ENCODE measurements at regions not wholly inside any gene's neighbourhood (a gene's known extent, or its start where the extent isn't known, plus 50 kb on each side); places are given as distances from the start of the nearest gene placed in this dataset.

DNA sequence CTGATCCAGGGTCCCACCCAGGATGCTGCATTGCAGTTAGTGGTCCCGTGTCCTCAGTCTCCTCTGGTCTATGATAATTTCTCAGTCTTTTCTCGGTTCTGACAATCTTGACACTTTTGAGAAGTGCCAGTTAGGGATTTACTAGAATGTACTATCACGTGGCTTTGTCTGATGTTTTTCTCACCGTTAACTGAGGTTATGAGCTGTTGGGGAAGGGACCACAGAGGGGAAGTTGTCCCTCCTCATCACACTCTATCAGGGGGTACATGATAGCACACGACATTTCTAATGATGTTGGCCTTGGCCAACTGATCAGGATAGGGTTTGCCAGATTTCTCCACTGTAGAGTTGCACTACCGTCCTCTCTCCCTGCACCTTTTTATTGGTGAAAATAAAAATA, 250.9 kb upstream of the SDK2 start:
- Histone ChIP-seq H3K14ac (ENCODE audit: insufficient read length) (no peak overlapping the region), H2BK12ac (ENCODE audit: low read depth, low read length) (no peak overlapping the region), H2BK15ac (ENCODE audit: low read length) (no peak overlapping the region), H3K4me1 (replicated peaks in 1 of 4; ENCODE audit: control insufficient read depth in 3 of 4, insufficient read depth in 4 of 4, low read length in 3 of 4) (no peaks in the 10 kb centered on the region), H3K9me3 (ENCODE audit: insufficient read depth in 2 of 2, low read depth in 1 of 2, low read length in 1 of 2) (no peaks in the 10 kb centered on the region), H3K56ac (replicated peaks; ENCODE audit: insufficient read length, low read depth, low read length) (no peak overlapping the region), H3K27ac (ENCODE audit: low read depth, low read length) (no peak overlapping the region), H3K23ac (ENCODE audit: insufficient read length) (no peak overlapping the region), H3K23me2 (ENCODE audit: low read depth, low read length) (no peaks in the 10 kb centered on the region), H4K5ac (ENCODE audit: insufficient read length, low read depth, low read length) (no peak overlapping the region), H3K4ac (replicated peaks; ENCODE audit: insufficient read length, low read depth, low read length) (no peak overlapping the region), H4K8ac (ENCODE audit: extremely low read depth, insufficient read depth, low read length) (no peak overlapping the region), H3K79me1 (ENCODE audit: low read depth, low read length) (no peaks in the 10 kb centered on the region), H4K91ac (replicated peaks; ENCODE audit: insufficient read length, low read length) (no peak overlapping the region), H3K9ac (replicated peaks in 1 of 4; ENCODE audit: extremely low read depth in 1 of 4, low read depth in 3 of 4, low read length in 3 of 4) (no peak overlapping the region), H3K27me3 (replicated peaks in 1 of 4; ENCODE audit: control insufficient read depth in 3 of 4, extremely low read depth in 1 of 4, insufficient read depth in 3 of 4, low read length in 3 of 4) (peaks cover 4 to 19% (median 8%) of the 10 kb centered on the region in 4 experiments), H3K4me2 (ENCODE audit: insufficient read depth in 1 of 2, low read depth in 2 of 2, low read length in 2 of 2) (no peak overlapping the region), H3K79me2 (ENCODE audit: control insufficient read depth in 1 of 2, insufficient read depth in 2 of 2, low read length in 2 of 2) (no peaks in the 10 kb centered on the region), H3K4me3 (ENCODE audit: extremely low read depth in 1 of 4, insufficient read depth in 2 of 4, low read depth in 3 of 4, low read length in 4 of 4) (no peak overlapping the region), H2BK120ac (replicated peaks; ENCODE audit: low read depth, low read length) (no peak overlapping the region), H2BK20ac (ENCODE audit: low read length) (no peak overlapping the region), H3K18ac (ENCODE audit: extremely low read depth, low read length) (no peak overlapping the region), H3K36me3 (ENCODE audit: control insufficient read depth in 2 of 4, insufficient read depth in 4 of 4, low read length in 3 of 4) (no peaks in the 10 kb centered on the region), H4K20me1 (replicated peaks in 1 of 2; ENCODE audit: control insufficient read depth in 1 of 2, insufficient read depth in 2 of 2, low read length in 2 of 2) (peaks cover 0 to 2% of the 10 kb centered on the region in 2 experiments), H2BK5ac (ENCODE audit: low read depth, low read length) (no peak overlapping the region), H2AFZ (ENCODE audit: low read length) (no peak overlapping the region), H2AK5ac (ENCODE audit: low read depth, low read length) (no peak overlapping the region)
- no peak for DNase-seq (ENCODE audit: low read depth in 1 of 2, low spot score in 2 of 2)
- ChIA-PET CTCF (ENCODE audit: partially characterized antibody) (interaction anchor here (0.8 to 2.5 kb wide), 11 partner anchors 9 to 304 kb away, joined by 3 to 8 read pairs (median 3); no protein-coding TSS in a partner anchor), POLR2A (ENCODE audit: partially characterized antibody) (interaction anchor here (1.6 kb wide), 1 partner anchor 8 kb away, joined by 5 read pairs; no protein-coding TSS in a partner anchor)
- no peak for FAIRE-seq
- WGBS, 2 experiments (ENCODE audit: extremely low coverage in 1 of 2, insufficient coverage in 1 of 2, insufficient read length in 1 of 2, insufficient replicate concordance in 2 of 2, low coverage in 1 of 2, low lambda C conversion rate in 2 of 2, missing lambda C conversion rate in 1 of 2) = 84% methylated on average over 6 of the region's 6 CpGs; no CpG with 5 or more reads in 1 of the 2 experiments
- TF ChIP-seq SIN3A (conservative IDR thresholded peaks at IDR 0.05 in 1 of 2, IDR thresholded peaks at IDR 0.05 in 1 of 2; ENCODE audit: low read depth in 1 of 2, low read length in 2 of 2) (no peak), SP1 (IDR thresholded peaks at IDR 0.05; ENCODE audit: low read depth, low read length) (no peak), FOSL1 (IDR thresholded peaks at IDR 0.05; ENCODE audit: insufficient read depth, low read depth, low read length) (no peak), SUZ12 (IDR thresholded peaks at IDR 0.05; ENCODE audit: low read length) (no peak), CREB1 (IDR thresholded peaks at IDR 0.05) (no peak)
- TF ChIP-seq, protein P1, sequence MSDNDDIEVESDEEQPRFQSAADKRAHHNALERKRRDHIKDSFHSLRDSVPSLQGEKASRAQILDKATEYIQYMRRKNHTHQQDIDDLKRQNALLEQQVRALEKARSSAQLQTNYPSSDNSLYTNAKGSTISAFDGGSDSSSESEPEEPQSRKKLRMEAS (IDR thresholded peaks at IDR 0.05) = no peak
